ENCODE measurements at regions not wholly inside any gene's neighbourhood (a gene's known extent, or its start where the extent isn't known, plus 50 kb on each side); places are given as distances from the start of the nearest gene placed in this dataset.

DNA sequence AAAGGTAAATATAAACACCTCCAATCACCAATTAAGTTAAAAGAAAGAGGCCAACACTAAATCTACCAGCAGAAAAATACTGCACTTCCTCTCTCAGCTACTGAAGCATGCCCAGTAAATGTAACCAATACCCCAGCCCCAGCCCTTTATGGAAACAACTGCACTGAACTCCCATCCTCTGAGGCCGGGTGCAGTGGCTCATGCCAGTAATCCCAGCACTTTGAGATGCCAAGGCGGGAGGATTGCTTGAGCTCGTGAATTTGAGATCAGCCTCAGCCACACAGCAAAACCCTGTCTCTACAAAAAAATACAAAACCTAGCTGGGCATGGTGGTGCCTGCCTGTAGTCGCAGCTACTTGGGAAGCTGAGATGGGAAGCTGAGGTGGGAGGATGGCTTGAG lies 221.6 kb upstream of the SOX21 start:
- Histone ChIP-seq H3K4me3 (no peak overlapping the region), H3K27me3 (replicated peaks) (no peaks in the 10 kb centered on the region), H3K9me3 (replicated peaks) (no peaks in the 10 kb centered on the region), H3K27ac (no peak overlapping the region), H3K4me1 (replicated peaks) (no peaks in the 10 kb centered on the region), H3K36me3 (no peaks in the 10 kb centered on the region)
- DNase-seq (ENCODE audit: low read depth in 1 of 2, low spot score in 2 of 2): no peak

DNA sequence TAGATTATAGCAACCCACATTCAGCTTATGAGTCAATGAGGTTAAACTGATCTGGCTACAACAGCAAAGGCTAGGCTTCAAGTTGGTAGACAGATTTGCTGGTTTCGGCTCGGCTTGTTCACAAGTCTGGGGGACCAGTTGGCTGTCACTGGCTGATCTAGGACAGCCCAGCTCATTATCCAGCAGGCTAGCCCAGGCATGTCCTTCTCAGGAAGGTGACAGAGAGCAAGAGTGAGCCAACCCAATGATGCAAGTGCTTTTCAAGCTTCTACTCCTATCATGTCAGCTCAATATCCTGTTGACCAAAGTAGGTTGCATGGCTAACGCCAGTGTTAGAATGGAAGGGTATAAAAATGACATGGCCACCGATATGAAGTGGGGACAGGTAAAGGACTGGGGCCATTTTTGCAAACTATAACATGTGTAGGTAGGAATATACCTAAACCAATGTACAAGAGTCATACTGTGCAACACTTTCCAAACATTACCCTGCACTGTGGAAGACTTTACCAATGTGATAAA lies 220.9 kb upstream of the SOX21 start:
- no peaks in the 10 kb centered on the region for H3K27me3 ChIP-seq (replicated peaks)
- no peak overlapping the region for H3K4me3 ChIP-seq
- H3K27ac ChIP-seq: no peak overlapping the region
- DNase-seq (ENCODE audit: low read depth in 1 of 2, low spot score in 2 of 2): no peak
- no peaks in the 10 kb centered on the region for H3K9me3 ChIP-seq (replicated peaks)
- H3K36me3 ChIP-seq: no peaks in the 10 kb centered on the region
- H3K4me1 ChIP-seq (replicated peaks): no peaks in the 10 kb centered on the region

DNA sequence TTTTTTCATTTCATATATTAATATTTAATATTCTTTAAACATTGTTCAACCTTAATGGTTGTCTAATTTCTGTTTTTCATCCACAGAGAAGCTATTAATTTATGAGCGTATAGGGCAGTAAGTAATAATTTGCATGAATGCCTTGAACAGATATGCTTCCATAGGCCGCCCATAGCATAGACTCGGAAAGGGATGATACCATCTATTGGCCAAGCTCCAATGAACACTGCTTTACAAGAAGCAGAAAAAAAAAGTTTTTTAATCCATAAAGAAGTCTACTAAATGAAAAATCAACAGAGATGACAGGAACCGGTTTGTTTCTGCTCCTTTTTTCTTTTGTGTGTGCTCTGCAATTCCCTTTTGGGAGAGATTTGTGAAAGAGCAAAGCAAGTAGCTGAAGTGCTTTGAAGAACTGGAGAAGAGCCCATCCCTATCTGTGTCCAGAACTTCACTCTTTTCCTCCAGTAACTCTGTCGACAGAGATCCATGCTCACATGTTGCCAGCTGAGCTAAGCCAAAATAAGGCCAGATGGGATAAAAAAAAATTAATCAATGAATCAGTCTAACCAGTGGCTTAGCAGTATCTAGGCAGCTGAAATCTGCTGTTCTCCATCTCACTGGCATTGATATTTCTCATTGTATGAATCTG lies 215.9 kb upstream of the SOX21 start:
- no peaks in the 10 kb centered on the region for H3K27me3 ChIP-seq (replicated peaks)
- H3K36me3 ChIP-seq: no peaks in the 10 kb centered on the region
- no peak overlapping the region for H3K27ac ChIP-seq
- H3K4me3 ChIP-seq: no peak overlapping the region
- H3K4me1 ChIP-seq (replicated peaks): no peaks in the 10 kb centered on the region
- no peak for DNase-seq (ENCODE audit: low read depth in 1 of 2, low spot score in 2 of 2)
- H3K9me3 ChIP-seq (replicated peaks): no peaks in the 10 kb centered on the region

DNA sequence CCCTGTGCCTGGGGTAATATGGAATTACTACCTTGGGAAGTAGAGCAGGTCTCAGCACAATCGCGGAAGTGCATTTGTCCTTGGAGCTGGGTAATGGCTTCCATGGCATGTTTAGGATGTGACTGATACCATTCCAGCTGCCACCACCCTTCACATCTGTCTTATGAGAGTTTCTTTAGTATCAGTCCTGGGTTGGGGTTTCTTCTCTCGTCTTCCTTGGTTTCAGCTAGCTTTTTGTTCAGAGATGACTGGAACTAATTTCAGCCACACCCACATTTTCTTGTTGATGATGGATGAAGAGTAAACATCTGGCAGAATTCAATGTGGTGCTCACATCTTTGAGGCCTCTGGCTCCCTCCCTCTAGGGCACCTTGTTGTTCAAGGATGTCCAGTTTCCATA lies 212.9 kb upstream of the SOX21 start:
- DNase-seq (ENCODE audit: low read depth in 1 of 2, low spot score in 2 of 2): no peak
- no peaks in the 10 kb centered on the region for H3K4me1 ChIP-seq (replicated peaks)
- H3K27ac ChIP-seq: no peak overlapping the region
- H3K9me3 ChIP-seq (replicated peaks): no peaks in the 10 kb centered on the region
- no peak overlapping the region for H3K4me3 ChIP-seq
- H3K27me3 ChIP-seq (replicated peaks): no peaks in the 10 kb centered on the region
- no peaks in the 10 kb centered on the region for H3K36me3 ChIP-seq

DNA sequence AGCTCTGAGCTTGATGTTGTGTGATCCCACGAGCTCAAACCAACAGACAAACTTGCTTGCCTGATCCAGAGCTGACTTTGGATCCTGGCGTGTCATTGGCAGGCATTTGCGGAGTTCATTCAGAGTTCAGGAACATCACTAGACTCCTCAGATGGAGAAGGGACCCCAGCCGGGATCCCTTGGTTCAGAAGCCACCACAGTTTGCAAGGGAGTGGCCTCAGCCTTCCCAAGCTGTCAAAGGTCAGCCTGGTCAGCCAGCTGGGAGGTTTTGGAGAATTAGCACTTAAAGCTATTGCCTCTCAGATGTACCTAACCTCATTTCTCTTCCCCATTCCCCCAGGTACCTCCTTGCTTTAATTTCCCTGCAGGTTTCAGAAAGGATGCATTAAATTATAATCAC lies 208.8 kb upstream of the SOX21 start:
- Histone ChIP-seq H3K4me1 (replicated peaks) (no peaks in the 10 kb centered on the region), H3K27ac (no peak overlapping the region), H3K27me3 (replicated peaks) (no peaks in the 10 kb centered on the region), H3K36me3 (no peaks in the 10 kb centered on the region), H3K4me3 (no peak overlapping the region), H3K9me3 (replicated peaks) (no peaks in the 10 kb centered on the region)
- DNase-seq (ENCODE audit: low read depth in 1 of 2, low spot score in 2 of 2): no peak

DNA sequence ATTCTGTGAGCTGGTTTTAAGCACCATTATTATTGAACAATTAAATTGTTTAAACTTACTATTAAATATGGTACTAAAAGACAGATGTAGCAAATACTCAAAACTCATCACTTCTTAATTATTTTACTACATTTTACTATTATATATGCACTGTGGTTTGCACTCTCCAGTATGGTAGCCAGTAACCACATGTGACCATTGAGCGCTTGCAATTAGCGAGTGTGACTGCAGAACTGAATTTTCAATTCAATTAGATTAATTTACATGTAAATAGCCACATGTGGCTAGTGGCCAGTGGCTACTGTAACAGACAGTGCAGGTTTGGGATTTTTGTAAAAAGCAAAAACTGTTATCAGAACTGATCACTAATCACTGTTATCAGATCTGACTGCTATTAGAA lies 208.2 kb upstream of the SOX21 start:
- no peaks in the 10 kb centered on the region for H3K9me3 ChIP-seq (replicated peaks)
- no peak for DNase-seq (ENCODE audit: low read depth in 1 of 2, low spot score in 2 of 2)
- no peaks in the 10 kb centered on the region for H3K36me3 ChIP-seq
- H3K27me3 ChIP-seq (replicated peaks): no peaks in the 10 kb centered on the region
- no peak overlapping the region for H3K27ac ChIP-seq
- H3K4me1 ChIP-seq (replicated peaks): no peaks in the 10 kb centered on the region
- no peak overlapping the region for H3K4me3 ChIP-seq

DNA sequence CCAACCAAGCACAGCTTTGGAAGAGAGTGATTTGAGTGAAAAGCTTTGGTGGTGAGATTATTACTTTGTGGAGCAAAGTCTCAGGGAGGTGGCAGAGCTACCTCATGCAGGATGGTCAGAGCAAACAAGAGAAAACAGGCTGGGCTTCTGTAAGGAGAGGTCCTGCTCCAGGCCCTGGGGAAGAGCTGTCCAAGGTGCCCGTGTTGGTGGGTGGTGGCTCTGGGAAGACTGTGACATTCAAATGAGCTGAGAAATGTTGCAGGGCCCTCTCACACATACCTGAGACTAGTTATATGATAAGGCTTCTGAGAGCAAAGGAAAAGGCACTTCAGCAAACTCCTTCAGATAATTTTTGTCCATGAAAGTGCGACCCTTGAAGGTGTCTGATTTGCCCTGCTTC lies 205.5 kb upstream of the SOX21 start:
- no peak for DNase-seq (ENCODE audit: low read depth in 1 of 2, low spot score in 2 of 2)
- no peaks in the 10 kb centered on the region for H3K4me1 ChIP-seq (replicated peaks)
- H3K27me3 ChIP-seq (replicated peaks): no peaks in the 10 kb centered on the region
- no peaks in the 10 kb centered on the region for H3K36me3 ChIP-seq
- H3K9me3 ChIP-seq (replicated peaks): no peaks in the 10 kb centered on the region
- no peak overlapping the region for H3K4me3 ChIP-seq
- no peak overlapping the region for H3K27ac ChIP-seq

DNA sequence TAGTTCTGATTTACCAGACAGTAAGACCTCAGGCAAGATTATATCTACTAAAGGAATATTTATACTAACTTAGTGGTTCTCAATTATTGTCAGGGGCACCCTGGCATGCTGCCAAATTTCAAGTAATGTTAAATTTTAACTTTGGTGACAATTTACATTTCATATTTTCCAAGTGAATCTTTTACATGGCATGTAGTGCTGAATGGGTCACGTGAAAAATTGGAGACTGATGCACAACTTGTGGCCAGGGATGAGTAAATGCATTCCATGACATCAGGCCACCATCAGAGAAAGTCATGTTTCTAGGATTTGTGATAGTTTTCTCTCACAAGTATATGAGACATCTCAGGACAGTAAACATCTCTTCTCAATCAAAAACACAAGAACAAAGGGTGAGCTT lies 202.6 kb upstream of the SOX21 start:
- Histone ChIP-seq H3K27ac (no peak overlapping the region), H3K4me3 (no peak overlapping the region), H3K27me3 (replicated peaks) (no peaks in the 10 kb centered on the region; the same call in 1 of the 2 replicates), H3K9me3 (replicated peaks) (no peaks in the 10 kb centered on the region), H3K36me3 (no peaks in the 10 kb centered on the region), H3K4me1 (replicated peaks) (no peaks in the 10 kb centered on the region)
- no peak for DNase-seq (ENCODE audit: low read depth in 1 of 2, low spot score in 2 of 2)

DNA sequence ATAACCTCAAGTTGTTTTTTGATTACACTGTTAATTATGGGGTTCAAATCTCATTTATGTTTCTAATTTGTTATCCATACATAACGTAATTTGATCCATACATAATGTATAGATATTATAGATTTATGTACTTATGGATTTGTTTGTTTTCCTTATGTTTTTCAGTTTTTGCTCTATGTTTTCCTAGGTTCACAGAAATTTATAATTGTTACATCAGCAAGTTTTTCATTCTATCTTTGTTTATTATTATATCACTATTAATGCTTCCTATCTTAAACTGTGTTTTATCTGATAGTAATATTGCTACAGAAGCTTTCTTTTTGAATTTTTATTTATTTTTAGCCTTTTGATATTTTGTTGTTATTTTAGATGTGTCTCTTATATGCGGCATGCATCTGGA lies 194.3 kb upstream of the SOX21 start:
- DNase-seq (ENCODE audit: low read depth in 1 of 2, low spot score in 2 of 2): no peak
- Histone ChIP-seq H3K4me1 (replicated peaks) (no peaks in the 10 kb centered on the region), H3K27ac (no peak overlapping the region), H3K27me3 (replicated peaks) (no peaks in the 10 kb centered on the region; the same call in 1 of the 2 replicates), H3K9me3 (replicated peaks) (no peaks in the 10 kb centered on the region), H3K36me3 (no peaks in the 10 kb centered on the region), H3K4me3 (no peak overlapping the region)

DNA sequence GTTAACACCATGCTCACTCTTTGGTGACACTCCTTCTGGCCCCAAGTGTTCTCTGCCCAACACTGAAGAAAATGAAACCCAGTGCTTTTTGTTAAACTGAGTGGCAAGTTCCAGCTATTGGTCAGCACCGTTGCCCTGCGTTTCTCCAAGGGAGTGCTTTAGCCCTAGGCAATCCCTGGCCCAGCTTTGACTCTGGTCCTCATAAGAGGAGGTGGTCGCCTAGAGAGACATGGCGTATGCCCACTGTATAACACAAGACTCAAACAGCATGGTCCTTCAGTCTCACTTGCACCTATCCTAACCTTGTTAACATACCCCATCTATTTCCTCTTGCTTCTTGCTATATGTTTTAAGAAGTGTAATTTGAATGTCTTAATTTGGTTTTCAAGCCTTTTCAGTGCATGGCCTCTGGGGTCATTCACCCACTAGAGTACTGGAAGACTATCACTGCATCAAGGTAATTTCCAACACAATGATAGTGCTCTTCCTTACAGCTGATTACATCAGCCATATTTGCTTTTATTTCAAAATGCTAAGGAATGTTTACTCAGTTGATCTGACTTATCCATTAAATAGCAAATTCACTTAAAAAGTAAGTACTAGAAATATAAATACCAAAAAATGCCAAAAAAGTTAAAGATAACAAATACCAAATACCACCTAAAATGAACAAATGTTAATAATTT lies 190.5 kb upstream of the SOX21 start:
- Histone ChIP-seq H3K9me3 (replicated peaks) (no peaks in the 10 kb centered on the region), H3K27me3 (replicated peaks) (no peaks in the 10 kb centered on the region), H3K4me3 (no peak overlapping the region), H3K27ac (no peak overlapping the region), H3K36me3 (no peaks in the 10 kb centered on the region), H3K4me1 (replicated peaks) (no peaks in the 10 kb centered on the region)
- no peak for DNase-seq (ENCODE audit: low read depth in 1 of 2, low spot score in 2 of 2)

DNA sequence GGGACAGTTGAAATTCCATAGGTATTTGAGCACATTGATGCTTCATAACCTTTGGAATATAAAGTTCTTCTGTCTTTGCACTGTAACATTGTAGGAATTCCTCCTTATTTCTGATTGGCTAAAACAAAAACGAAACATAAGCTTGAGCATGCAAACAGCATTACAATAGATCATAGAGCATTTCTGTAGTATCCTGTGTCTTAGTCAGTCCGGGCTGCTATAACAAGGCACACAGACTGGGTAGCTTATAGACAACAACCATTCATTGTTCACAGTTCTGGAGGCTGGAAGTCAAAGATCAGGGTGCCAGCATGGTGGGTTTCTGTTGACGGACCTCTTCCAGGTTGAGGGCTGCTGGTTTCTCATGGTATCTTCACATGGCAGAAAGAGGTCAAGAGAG lies 188.7 kb upstream of the SOX21 start:
- DNase-seq (ENCODE audit: low read depth in 1 of 2, low spot score in 2 of 2): no peak
- H3K36me3 ChIP-seq: no peaks in the 10 kb centered on the region
- H3K4me1 ChIP-seq (replicated peaks): no peaks in the 10 kb centered on the region
- no peaks in the 10 kb centered on the region for H3K9me3 ChIP-seq (replicated peaks)
- H3K27me3 ChIP-seq (replicated peaks): no peaks in the 10 kb centered on the region
- no peak overlapping the region for H3K27ac ChIP-seq
- H3K4me3 ChIP-seq: no peak overlapping the region

DNA sequence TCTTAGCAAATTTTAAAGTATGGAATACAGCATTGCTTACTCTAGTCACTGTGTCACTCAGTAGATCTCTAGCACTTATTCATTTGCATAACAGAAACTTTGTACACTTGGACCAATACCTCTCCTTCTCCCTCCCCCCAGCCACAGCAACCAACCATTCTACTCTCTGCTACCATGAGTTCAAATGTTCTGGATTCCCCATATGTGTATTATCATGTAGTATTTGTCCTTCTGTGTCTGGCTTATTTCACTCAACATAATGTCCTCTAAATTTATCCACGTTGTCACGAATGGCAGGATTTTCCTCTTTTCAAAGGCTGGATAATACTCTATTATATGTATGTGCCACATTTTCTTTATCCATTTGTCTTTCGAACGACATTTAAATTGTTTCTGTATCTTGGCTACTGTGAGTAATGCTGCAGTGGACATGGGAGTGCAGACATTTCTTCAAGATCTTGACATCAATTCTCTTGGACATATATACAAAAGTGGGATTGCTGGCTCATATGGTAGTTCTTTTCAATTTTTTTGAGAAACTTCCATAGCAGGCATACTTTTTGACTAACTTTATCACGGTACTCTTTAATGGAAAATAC lies 184.5 kb upstream of the SOX21 start:
- no peaks in the 10 kb centered on the region for H3K27me3 ChIP-seq (replicated peaks)
- no peaks in the 10 kb centered on the region for H3K4me1 ChIP-seq (replicated peaks)
- no peak overlapping the region for H3K27ac ChIP-seq
- no peaks in the 10 kb centered on the region for H3K36me3 ChIP-seq
- no peaks in the 10 kb centered on the region for H3K9me3 ChIP-seq (replicated peaks)
- H3K4me3 ChIP-seq: no peak overlapping the region
- no peak for DNase-seq (ENCODE audit: low read depth in 1 of 2, low spot score in 2 of 2)

DNA sequence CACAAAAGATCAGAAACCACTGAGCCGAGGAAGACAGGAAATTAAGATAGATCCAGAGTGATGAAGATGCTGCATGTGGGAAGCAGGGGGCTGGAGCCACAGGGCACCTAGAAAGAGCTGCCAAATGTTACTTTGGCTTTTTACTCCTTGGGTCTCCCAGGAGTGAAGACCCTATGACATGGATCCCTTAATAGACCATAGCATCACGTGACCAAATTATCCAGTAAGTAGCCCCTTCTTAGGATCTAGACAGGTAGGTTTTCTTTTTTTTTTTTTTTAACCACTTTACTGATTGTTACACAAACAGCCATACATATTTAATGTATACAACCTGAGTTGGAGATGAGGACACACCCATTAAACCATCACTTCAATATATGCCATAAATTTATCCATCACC lies 183.9 kb upstream of the SOX21 start:
- DNase-seq (ENCODE audit: low read depth in 1 of 2, low spot score in 2 of 2): no peak

DNA sequence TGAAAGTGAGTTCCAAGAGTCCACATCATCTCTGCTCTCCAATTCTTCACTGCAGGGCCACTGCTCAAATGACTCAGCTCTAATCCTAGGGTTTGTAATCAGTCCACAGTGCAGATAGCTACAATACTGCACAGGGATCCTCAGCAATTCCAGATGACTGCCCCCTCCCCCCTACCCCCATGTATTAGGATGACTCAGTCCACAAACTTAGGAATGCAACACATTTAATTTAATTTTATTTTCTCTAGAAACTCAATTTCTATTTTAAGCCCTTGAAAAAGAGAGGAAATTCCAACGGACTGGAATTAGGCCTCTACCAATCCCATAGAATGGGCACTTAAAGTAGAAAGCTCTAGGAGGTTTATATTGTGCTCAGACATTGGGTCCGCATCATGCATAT lies 173.8 kb upstream of the SOX21 start:
- Histone ChIP-seq H3K36me3 (no peaks in the 10 kb centered on the region), H3K9me3 (replicated peaks) (no peaks in the 10 kb centered on the region), H3K27me3 (replicated peaks) (no peaks in the 10 kb centered on the region; the same call in 1 of the 2 replicates), H3K4me1 (replicated peaks) (no peaks in the 10 kb centered on the region; the same call in 1 of the 2 replicates), H3K4me3 (no peak overlapping the region), H3K27ac (no peak overlapping the region)
- DNase-seq (ENCODE audit: low read depth in 1 of 2, low spot score in 2 of 2): peak; percentile 32 to 40

More for the DNA sequence above, 183.9 kb upstream of the SOX21 start:
- Histone ChIP-seq H3K4me3 (no peak overlapping the region), H3K36me3 (no peaks in the 10 kb centered on the region), H3K27me3 (replicated peaks) (no peaks in the 10 kb centered on the region), H3K9me3 (replicated peaks) (no peaks in the 10 kb centered on the region), H3K27ac (no peak overlapping the region), H3K4me1 (replicated peaks) (no peaks in the 10 kb centered on the region)
